HepG2 (cell line): ENCODE measurements at regions not wholly inside any gene's neighbourhood (a gene's known extent, or its start where the extent isn't known, plus 50 kb on each side); places are given as distances from the start of the nearest gene placed in this dataset.

Experiments
- ATAC-seq: fragments of 200-7000 bp; cut with Tn5 transposase; 3 replicates; pipeline ENCODE4 v1.9.1; 2020; ENCODE audit warnings: mild to moderate bottlenecking, moderate library complexity
- BruUV-seq: library from RNA; stranded (reverse); fragments of 400-500 nt; replicated peaks from 2 replicates; lab custom pipeline; 2021; lab: Mats Ljungman, UMichigan
- CTCF ChIA-PET: fragments of 300-600 bp; formaldehyde crosslinking; extraction: SDS; loops from one replicate; lab custom pipeline; 2021; ENCODE audit warnings: low total read pairs, inconsistent platforms, low intra/inter-chr PET ratio; lab: Yijun Ruan, JAX
- POLR2A ChIA-PET: fragments of 350-600 bp; sonication (Branson Sonifier 250); formaldehyde crosslinking; loops from one replicate; lab custom pipeline; 2020; ENCODE audit warnings: antibody characterized with exemption, inconsistent platforms; lab: Yijun Ruan, JAX
- DNase-seq: peaks from one replicate; pipeline ENCODE4 v3.0.0-alpha.2; 2015; ENCODE audit warnings: low spot score
- FAIRE-seq: peaks from 3 replicates; lab custom pipeline; 2011; peaks lifted over from hg19 to GRCh38; lab: Jason Lieb, UNC
- H2AFZ ChIP-seq: one replicate; pipeline ENCODE4 v1.6.1; 2011; ENCODE audit warnings: low read length, inconsistent platforms
- H3K27ac ChIP-seq: fragments of 300-600 bp; 3 replicates; pipeline ENCODE4 v1.8.0; 2011; ENCODE audit warnings: mixed run types, mild to moderate bottlenecking, mixed read lengths, low read length, inconsistent platforms; ENCODE audit not compliant: insufficient read depth; ENCODE audit errors: extremely low read length
- H3K27me3 ChIP-seq, 2 experiments: fragments of 200-600 bp in 1 of 2; 2 replicates in 1 of 2; 3 replicates in 1 of 2; pipeline versions ENCODE4 v1.6.0 to v1.8.0; 2011; ENCODE audit warnings: low read length in 2 of 2, mild to moderate bottlenecking in 2 of 2, moderate library complexity in 2 of 2, inconsistent platforms in 1 of 2; ENCODE audit not compliant: insufficient read depth in 2 of 2, control insufficient read depth in 1 of 2
- H3K36me3 ChIP-seq, 2 experiments: fragments of 200-600 bp in 1 of 2; replicated peaks in 1 of 2; 2 replicates in 1 of 2; 3 replicates in 1 of 2; pipeline versions ENCODE4 v1.5.1 to v1.8.0; 2011; ENCODE audit warnings: low read length in 2 of 2, inconsistent platforms in 1 of 2; ENCODE audit not compliant: insufficient read depth in 2 of 2, control insufficient read depth in 1 of 2
- H3K4me1 ChIP-seq: 2 replicates; pipeline ENCODE4 v1.5.1; 2012; ENCODE audit warnings: low read length, inconsistent platforms; ENCODE audit not compliant: insufficient read depth
- H3K4me2 ChIP-seq: 2 replicates; pipeline ENCODE4 v1.6.0; 2011; ENCODE audit warnings: low read depth, low read length, inconsistent platforms
- H3K4me3 ChIP-seq, 3 experiments: fragments of 200-600 bp in 1 of 3; sonication (generic), shearing (Covaris generic) in 1 of 3; replicated peaks in 1 of 3; 2 replicates each; pipeline ENCODE4 v1.5.1; 2011 to 2016; ENCODE audit warnings: low read length in 3 of 3, inconsistent platforms in 2 of 3, low read depth in 2 of 3, mild to moderate bottlenecking in 2 of 3, control low read depth in 1 of 3, mixed read lengths in 1 of 3; ENCODE audit not compliant: insufficient read depth in 1 of 3
- H3K79me2 ChIP-seq: one replicate; pipeline ENCODE4 v1.6.1; 2011; ENCODE audit warnings: low read length, inconsistent platforms; ENCODE audit not compliant: insufficient read depth
- H3K9ac ChIP-seq: 2 replicates; pipeline ENCODE4 v1.6.0; 2011; ENCODE audit warnings: mild to moderate bottlenecking, low read depth, low read length, inconsistent platforms; ENCODE audit not compliant: insufficient read depth
- H3K9me3 ChIP-seq: 2 replicates; pipeline ENCODE4 v1.5.1; 2012; ENCODE audit warnings: mild to moderate bottlenecking, low read length
- H4K20me1 ChIP-seq: 2 replicates; pipeline ENCODE4 v1.6.0; 2011; ENCODE audit warnings: inconsistent platforms, mild to moderate bottlenecking, low read length, moderate library complexity; ENCODE audit not compliant: insufficient read depth
- FOXK2 ChIP-seq: fragments of 450-650 bp; IDR thresholded peaks from 2 replicates; pipeline ENCODE4 v1.6.1; 2016
- NCOA1 ChIP-seq: sonication (generic); formaldehyde crosslinking; IDR thresholded peaks from 2 replicates; pipeline ENCODE4 v1.9.0; 2021; ENCODE audit warnings: missing genetic modification reagents
- TARDBP ChIP-seq: sonication (generic); formaldehyde crosslinking; IDR thresholded peaks from 2 replicates; pipeline ENCODE4 v1.8.0; 2022; ENCODE audit warnings: mild to moderate bottlenecking, missing genetic modification reagents
- TBX3 ChIP-seq: fragments of 450-650 bp; IDR thresholded peaks from 2 replicates; pipeline ENCODE4 v1.6.1; 2017; ENCODE audit warnings: antibody characterized with exemption, mild to moderate bottlenecking, inconsistent platforms, borderline replicate concordance
- ZNF451 ChIP-seq: sonication (generic); formaldehyde crosslinking; IDR thresholded peaks from 2 replicates; pipeline ENCODE4 v1.5.0; 2020; ENCODE audit warnings: mild to moderate bottlenecking, missing genetic modification reagents
- ZNF749 ChIP-seq: sonication (generic); formaldehyde crosslinking; IDR thresholded peaks from 2 replicates; pipeline ENCODE4 v1.8.0; 2022; ENCODE audit warnings: mild to moderate bottlenecking, missing genetic modification reagents, moderate library complexity, borderline replicate concordance
- ZSCAN31 ChIP-seq: sonication (generic); formaldehyde crosslinking; IDR thresholded peaks from 2 replicates; pipeline ENCODE4 v1.5.0; 2020; ENCODE audit warnings: low read depth, mild to moderate bottlenecking, missing genetic modification reagents
- WGBS: methylation state at CpG from one replicate; pipeline ENCODE4 v1.1.6; 2017; ENCODE audit warnings: low lambda C conversion rate; 5-methylcytosine and 5-hydroxymethylcytosine counted together
- in situ Hi-C: cut with HindIII; loops from 2 replicates; pipeline ENCODE4 v1.10.0; 2017; ENCODE audit warnings: low pct_unique_long_range_greater_than_20kb; ENCODE audit not compliant: extremely low pct_ligation_motif_present
- intact Hi-C: fragments of 100-400 bp; cut with micrococcal nuclease; formaldehyde crosslinking; loops from one replicate; pipeline ENCODE4 v1.10.0; 2022; ENCODE audit not compliant: unreplicated experiment
- TF ChIP-seq, protein P1 (sequence below): sonication (generic); formaldehyde crosslinking; IDR thresholded peaks from 2 replicates; pipeline ENCODE4 v1.8.0; 2022; ENCODE audit warnings: mild to moderate bottlenecking, missing genetic modification reagents, moderate library complexity
- TF ChIP-seq, protein P2 (sequence below): sonication (generic); formaldehyde crosslinking; IDR thresholded peaks from 2 replicates; pipeline ENCODE4 v1.5.0; 2020; ENCODE audit warnings: mild to moderate bottlenecking, low read depth, missing genetic modification reagents, borderline replicate concordance
- TF ChIP-seq, protein P3 (sequence below): sonication (generic); formaldehyde crosslinking; IDR thresholded peaks from 2 replicates; pipeline ENCODE4 v1.5.1; 2020; ENCODE audit warnings: mild to moderate bottlenecking, missing genetic modification reagents, borderline replicate concordance
- TF ChIP-seq, protein P4 (sequence below): sonication (generic); formaldehyde crosslinking; IDR thresholded peaks from 2 replicates; pipeline ENCODE4 v1.4.0; 2020; ENCODE audit warnings: missing genetic modification reagents
- TF ChIP-seq, protein P5 (sequence below): sonication (generic); formaldehyde crosslinking; IDR thresholded peaks from 2 replicates; pipeline ENCODE4 v1.8.1; 2023; ENCODE audit warnings: mild to moderate bottlenecking, inconsistent platforms, moderate library complexity, missing genetic modification reagents, borderline replicate concordance
- TF ChIP-seq, protein P6 (sequence below): IDR thresholded peaks from 2 replicates; pipeline ENCODE4 v1.6.1; 2016; ENCODE audit warnings: low read depth, control low read depth

DNA sequence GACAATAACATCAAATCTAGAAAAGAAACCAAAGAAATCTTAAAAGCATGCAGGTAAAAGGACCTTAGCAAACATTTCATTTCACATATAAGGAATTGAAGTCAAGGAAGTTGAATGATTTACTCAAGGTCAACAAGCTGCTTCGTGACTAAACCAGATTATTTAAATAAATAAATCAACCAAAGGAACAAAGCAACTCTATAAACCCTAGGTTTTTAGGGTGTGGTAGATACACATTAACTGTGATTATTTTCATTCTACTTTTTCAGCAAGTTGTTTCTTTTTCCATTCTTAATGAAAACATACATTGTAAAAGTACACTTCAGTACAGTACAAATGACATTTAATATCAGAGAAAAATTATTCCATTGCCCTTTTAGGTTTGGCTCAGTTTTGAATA, 382.0 kb upstream of the STEAP1 start:
- Histone ChIP-seq H2AFZ (no peak overlapping the region), H3K4me2 (no peak overlapping the region), H3K9me3 (no peaks in the 10 kb centered on the region), H3K9ac (no peak overlapping the region), H4K20me1 (no peaks in the 10 kb centered on the region), H3K27me3 (no peaks in the 10 kb centered on the region), H3K4me3 (no peak overlapping the region), H3K36me3 (no peaks in the 10 kb centered on the region), H3K4me1 (no peaks in the 10 kb centered on the region), H3K27ac (no peak overlapping the region), H3K79me2 (no peaks in the 10 kb centered on the region)
- in situ Hi-C loops = no loop called here
- DNase-seq (no peak), ATAC-seq (no peak), FAIRE-seq (no peak)
- 0% methylated on average over 1 of the region's 1 CpG for WGBS
- CTCF ChIA-PET = no interaction called here
- POLR2A ChIA-PET = no interaction called here
- intact Hi-C loops = no loop called here
- no TSS peak for BruUV-seq
- TF ChIP-seq ZNF451 (CRISPR knock-in tag) = no peak
- TF ChIP-seq, protein P1, sequence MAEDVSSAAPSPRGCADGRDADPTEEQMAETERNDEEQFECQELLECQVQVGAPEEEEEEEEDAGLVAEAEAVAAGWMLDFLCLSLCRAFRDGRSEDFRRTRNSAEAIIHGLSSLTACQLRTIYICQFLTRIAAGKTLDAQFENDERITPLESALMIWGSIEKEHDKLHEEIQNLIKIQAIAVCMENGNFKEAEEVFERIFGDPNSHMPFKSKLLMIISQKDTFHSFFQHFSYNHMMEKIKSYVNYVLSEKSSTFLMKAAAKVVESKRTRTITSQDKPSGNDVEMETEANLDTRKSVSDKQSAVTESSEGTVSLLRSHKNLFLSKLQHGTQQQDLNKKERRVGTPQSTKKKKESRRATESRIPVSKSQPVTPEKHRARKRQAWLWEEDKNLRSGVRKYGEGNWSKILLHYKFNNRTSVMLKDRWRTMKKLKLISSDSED = no peak
- no peak for TF ChIP-seq ZNF749 (CRISPR knock-in tag)
- TF ChIP-seq FOXK2 = no peak
- TF ChIP-seq, protein P2, sequence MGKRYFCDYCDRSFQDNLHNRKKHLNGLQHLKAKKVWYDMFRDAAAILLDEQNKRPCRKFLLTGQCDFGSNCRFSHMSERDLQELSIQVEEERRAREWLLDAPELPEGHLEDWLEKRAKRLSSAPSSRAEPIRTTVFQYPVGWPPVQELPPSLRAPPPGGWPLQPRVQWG (CRISPR knock-in tag) = no peak
- TF ChIP-seq NCOA1 = no peak
- TF ChIP-seq, protein P3, sequence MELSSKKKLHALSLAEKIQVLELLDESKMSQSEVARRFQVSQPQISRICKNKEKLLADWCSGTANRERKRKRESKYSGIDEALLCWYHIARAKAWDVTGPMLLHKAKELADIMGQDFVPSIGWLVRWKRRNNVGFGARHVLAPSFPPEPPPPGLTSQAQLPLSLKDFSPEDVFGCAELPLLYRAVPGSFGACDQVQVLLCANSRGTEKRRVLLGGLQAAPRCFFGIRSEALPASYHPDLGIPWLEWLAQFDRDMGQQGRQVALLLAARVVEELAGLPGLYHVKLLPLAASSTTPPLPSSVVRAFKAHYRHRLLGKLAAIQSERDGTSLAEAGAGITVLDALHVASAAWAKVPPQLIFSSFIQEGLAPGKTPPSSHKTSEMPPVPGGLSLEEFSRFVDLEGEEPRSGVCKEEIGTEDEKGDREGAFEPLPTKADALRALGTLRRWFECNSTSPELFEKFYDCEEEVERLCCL = no peak
- no peak for TF ChIP-seq TARDBP (CRISPR knock-in tag)
- TF ChIP-seq, protein P4, sequence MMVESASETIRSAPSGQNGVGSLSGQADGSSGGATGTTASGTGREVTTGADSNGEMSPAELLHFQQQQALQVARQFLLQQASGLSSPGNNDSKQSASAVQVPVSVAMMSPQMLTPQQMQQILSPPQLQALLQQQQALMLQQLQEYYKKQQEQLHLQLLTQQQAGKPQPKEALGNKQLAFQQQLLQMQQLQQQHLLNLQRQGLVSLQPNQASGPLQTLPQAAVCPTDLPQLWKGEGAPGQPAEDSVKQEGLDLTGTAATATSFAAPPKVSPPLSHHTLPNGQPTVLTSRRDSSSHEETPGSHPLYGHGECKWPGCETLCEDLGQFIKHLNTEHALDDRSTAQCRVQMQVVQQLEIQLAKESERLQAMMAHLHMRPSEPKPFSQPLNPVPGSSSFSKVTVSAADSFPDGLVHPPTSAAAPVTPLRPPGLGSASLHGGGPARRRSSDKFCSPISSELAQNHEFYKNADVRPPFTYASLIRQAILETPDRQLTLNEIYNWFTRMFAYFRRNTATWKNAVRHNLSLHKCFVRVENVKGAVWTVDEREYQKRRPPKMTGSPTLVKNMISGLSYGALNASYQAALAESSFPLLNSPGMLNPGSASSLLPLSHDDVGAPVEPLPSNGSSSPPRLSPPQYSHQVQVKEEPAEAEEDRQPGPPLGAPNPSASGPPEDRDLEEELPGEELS = no peak
- TF ChIP-seq ZSCAN31 (CRISPR knock-in tag) = no peak
- no peak for TF ChIP-seq TBX3
- TF ChIP-seq, protein P5, sequence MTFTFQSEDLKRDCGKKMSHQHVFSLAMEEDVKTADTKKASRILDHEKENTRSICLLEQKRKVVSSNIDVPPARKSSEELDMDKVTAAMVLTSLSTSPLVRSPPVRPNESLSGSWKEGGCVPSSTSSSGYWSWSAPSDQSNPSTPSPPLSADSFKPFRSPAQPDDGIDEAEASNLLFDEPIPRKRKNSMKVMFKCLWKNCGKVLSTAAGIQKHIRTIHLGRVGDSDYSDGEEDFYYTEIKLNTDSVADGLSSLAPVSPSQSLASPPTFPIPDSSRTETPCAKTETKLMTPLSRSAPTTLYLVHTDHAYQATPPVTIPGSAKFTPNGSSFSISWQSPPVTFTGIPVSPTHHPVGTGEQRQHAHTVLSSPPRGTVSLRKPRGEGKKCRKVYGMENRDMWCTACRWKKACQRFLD = no peak
- TF ChIP-seq, protein P6, sequence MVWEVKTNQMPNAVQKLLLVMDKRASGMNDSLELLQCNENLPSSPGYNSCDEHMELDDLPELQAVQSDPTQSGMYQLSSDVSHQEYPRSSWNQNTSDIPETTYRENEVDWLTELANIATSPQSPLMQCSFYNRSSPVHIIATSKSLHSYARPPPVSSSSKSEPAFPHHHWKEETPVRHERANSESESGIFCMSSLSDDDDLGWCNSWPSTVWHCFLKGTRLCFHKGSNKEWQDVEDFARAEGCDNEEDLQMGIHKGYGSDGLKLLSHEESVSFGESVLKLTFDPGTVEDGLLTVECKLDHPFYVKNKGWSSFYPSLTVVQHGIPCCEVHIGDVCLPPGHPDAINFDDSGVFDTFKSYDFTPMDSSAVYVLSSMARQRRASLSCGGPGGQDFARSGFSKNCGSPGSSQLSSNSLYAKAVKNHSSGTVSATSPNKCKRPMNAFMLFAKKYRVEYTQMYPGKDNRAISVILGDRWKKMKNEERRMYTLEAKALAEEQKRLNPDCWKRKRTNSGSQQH (CRISPR knock-in tag) = no peak
